GM18505 (cell line): ENCODE measurements at regions not wholly inside any gene's neighbourhood (a gene's known extent, or its start where the extent isn't known, plus 50 kb on each side); places are given as distances from the start of the nearest gene placed in this dataset.
"Not testable (repeated sequence)": the region's sequence is repeated elsewhere in the genome, so short reads cannot be mapped to it uniquely, and the experiment has no call there.

Source experiments
- ATAC-seq: cut with Tn5 transposase; IDR thresholded peaks from one replicate; pipeline ENCODE4 v1.9.1; 2021; ENCODE audit not compliant: unreplicated experiment
- POLR2A ChIP-seq: IDR thresholded peaks from 4 replicates; pipeline ENCODE4 v1.6.1; 2011; ENCODE audit warnings: borderline replicate concordance; ENCODE audit not compliant: insufficient read depth, insufficient read length; ENCODE audit errors: extremely low read depth

- no peak for TF ChIP-seq POLR2A
- ATAC-seq, result no peak
These were observed 144.9 kb downstream of the THBS2 start for GRCh38 chr6:169108753-169109152.

DNA sequence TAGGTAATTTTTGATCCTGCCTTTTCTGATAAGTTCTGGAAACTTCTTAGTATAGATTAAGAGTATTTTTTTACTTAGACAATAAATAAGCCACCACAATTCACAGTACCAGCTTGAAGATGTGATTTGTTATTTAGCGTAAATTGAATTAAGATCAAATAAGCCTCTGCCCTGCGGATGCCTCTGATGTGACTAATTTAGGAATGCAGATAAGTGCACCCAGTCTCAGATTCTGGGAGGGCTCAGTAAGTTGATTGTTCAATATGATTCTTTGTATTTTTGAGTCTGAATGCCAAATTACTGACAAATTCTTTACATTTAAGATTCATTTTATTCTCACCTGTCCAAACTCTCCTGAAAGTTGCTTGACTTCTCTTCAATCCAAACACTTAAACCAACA is 147.5 kb downstream of the THBS2 start:
- no peak for TF ChIP-seq POLR2A
- no peak for ATAC-seq

DNA sequence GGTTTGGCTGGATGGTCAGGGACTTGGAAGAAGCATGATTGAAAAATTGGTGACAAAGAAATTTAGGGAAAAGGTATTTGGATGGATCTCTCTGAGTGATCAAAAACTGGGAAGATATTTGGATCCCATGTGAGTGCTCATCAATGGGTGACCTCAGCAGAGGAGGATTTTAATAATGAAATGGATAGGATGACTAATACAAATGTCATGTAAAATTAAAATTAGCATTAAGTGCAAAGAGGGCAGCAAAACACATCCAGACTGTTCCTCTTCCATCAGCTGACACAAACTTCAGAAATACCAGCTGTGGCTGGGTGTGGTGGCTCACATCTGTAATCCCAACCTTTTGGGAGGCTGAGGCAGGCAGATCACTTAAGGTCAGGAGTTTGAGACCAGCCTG is 151.7 kb downstream of the THBS2 start:
- no peak for TF ChIP-seq POLR2A
- no peak for ATAC-seq

- TF ChIP-seq POLR2A, result no peak
- no peak for ATAC-seq
These were observed 152.4 kb downstream of the THBS2 start for GRCh38 chr6:169101036-169101805.

GRCh38 chr6:169099411-169100202 is 154.0 kb downstream of the THBS2 start:
- no peak for TF ChIP-seq POLR2A
- ATAC-seq, result no peak

DNA sequence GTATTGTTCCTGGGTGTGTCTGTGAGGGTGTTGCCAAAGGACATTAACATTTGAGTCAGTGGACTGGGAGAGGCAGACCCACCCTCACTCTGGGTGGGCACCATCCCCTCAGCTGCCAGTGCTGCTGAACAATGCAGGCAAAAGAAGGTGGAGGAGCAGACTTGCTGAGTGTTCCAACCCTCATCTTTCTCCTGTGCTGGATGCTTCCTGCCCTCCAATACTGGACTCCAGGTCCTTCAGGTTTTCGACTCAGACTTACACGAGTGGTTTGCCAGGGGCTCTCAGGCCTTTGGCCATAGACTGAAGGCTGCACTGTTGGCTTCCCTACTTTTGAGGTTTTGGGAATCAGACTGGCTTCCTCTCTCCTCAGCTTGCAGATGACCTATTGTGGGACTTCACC is 155.0 kb downstream of the THBS2 start:
- not testable (repeated sequence) for ATAC-seq

DNA sequence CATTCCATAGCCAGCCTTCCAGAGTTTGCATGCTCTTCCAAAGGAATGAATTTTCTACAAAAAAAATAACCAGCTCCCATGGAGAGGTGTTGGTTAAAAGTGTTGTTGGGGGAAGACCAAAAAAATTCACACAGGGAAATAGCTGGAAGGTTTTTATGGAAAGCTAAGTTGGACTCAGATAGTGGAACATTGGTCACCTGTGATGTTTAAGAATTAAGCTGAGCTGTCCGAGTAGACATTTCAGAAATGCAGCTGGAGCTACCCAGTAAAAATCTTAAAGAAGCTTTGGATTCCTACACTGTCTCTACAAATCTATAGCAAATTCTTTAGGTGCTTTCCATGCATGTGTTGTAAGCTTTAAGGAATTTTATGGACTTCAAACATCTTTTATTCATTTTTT is 155.5 kb downstream of the THBS2 start:
- ATAC-seq, result no peak

GRCh38 chr6:169097381-169097959 is 156.2 kb downstream of the THBS2 start:
- TF ChIP-seq POLR2A, result no peak
- ATAC-seq, result no peak

More for the DNA sequence above, 155.5 kb downstream of the THBS2 start:
- TF ChIP-seq POLR2A, result no peak

DNA sequence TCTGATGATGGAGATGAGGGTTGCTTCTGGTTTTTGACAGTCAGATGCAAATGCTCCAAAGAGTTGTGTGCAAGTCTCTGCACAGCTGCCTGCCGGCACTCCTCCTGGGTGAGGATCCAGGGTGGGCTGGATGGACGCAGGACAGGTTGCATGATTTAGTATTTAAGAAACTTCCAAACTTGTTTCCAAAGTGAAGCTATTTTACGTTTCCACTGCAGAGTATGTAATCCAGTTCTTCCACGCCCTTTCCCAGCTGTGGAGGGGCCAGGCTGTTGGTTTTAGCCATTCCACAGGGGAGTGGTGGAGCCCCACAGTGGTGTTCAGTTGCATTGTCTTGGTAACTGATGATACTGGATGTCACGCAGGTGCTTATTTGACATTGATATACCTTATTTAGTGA is 157.3 kb downstream of the THBS2 start:
- TF ChIP-seq POLR2A, result no peak

GRCh38 chr6:169095153-169095552 is 158.5 kb downstream of the THBS2 start:
- no peak for ATAC-seq
- TF ChIP-seq POLR2A, result no peak

More for the DNA sequence above, 157.3 kb downstream of the THBS2 start:
- ATAC-seq, result no peak

GRCh38 chr6:169094552-169094950 is 159.1 kb downstream of the THBS2 start:
- no peak for ATAC-seq
- TF ChIP-seq POLR2A, result no peak

DNA sequence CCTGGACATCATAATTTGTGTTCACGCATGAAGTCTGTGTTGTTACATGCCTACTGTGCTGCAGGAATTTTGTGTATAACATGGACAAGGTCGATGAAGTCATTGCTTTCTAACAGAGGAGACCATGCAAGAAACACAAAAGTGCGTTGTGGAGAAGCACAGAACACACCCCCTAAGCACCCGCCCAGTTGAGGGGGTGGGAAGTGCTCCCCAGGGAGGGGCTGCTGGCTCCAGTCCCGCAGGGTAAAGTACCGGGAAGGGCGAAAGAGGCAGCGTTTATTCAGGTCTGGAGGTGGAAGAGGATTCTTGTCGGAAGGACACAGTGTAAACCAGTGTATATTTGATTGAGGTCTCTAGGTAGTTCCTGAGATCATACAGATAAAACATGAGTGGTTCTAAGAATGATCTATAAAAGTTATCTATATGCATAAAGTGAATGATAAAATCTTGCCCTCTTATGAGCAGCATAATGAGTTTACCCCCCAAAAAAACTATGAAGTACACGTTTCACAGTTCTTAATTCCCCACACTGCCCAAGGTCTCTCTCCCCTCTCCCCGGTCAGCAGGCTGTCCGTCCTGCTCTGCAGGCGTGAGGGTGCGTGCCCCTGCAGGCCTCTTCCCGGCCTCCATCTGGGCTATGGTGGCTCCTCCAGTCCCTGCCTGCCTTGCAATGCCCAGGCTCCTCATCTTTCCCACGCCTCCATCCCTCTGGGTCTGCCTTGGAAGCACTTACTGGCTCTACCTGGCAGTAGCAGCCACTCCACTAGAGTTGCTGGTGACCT is 159.7 kb downstream of the THBS2 start:
- ATAC-seq, result no peak

DNA sequence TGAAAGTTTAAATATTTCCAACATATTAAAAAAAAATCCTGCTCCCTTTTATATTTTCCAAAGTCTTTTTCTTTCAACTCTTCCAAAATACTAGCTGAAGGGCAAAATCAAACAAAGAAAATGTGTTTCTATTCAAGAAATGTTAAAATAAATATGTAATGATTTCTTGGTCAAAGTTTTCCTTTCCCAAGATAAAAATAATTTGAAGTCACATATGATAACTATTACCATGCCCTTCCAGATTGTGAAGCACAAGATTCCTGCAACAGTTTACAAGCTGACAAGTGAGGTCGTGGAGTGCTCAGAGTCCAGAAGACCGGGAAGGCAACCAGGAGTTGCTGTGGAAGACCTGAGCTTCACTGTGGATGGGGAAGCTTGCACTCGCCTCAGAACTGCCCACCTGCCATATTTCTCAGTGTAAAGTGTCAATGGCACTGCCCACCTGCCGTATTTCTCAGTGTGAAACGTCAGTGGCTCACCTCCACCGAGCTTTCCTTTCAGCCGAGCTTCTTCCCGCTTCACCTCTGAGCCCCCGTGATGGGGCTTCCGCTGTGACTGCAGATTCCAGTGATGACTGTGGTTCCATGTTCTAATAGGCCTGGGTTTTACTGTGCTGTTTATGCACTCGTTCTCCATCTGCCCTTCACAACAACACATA is 160.5 kb downstream of the THBS2 start:
- no peak for TF ChIP-seq POLR2A

More for the DNA sequence above, 159.7 kb downstream of the THBS2 start:
- TF ChIP-seq POLR2A, result no peak

More for the DNA sequence above, 160.5 kb downstream of the THBS2 start:
- ATAC-seq, result no peak
